Keratinocyte (primary cell): ENCODE measurements at regions not wholly inside any gene's neighbourhood (a gene's known extent, or its start where the extent isn't known, plus 50 kb on each side); places are given as distances from the start of the nearest gene placed in this dataset.

ENCODE experiments used
- CTCF ChIP-seq, 3 experiments: IDR thresholded peaks in 1 of 3; conservative IDR thresholded peaks in 1 of 3; optimal IDR thresholded peaks in 1 of 3; 2 replicates in 2 of 3; 3 replicates in 1 of 3; pipeline versions ENCODE3 to v1.5.1; 2011; ENCODE audit warnings: low read length in 3 of 3, mild to moderate bottlenecking in 3 of 3, moderate library complexity in 2 of 3, control low read depth in 1 of 3, inconsistent platforms in 1 of 3; ENCODE audit not compliant: insufficient read depth in 2 of 3; ENCODE audit errors: extremely low read depth in 1 of 3
- EZH2 ChIP-seq: IDR thresholded peaks from one replicate; pipeline ENCODE4 v1.6.1; 2012; ENCODE audit warnings: inconsistent platforms, mild to moderate bottlenecking, low read length, moderate library complexity

- TF ChIP-seq CTCF (optimal IDR thresholded peaks at IDR 0.05 in 1 of 3, IDR thresholded peaks at IDR 0.05 in 1 of 3, conservative IDR thresholded peaks at IDR 0.05 in 1 of 3; ENCODE audit: extremely low read depth in 1 of 3, insufficient read depth in 2 of 3, low read length in 3 of 3) (no peak), EZH2 (no peak)
Measured at GRCh38 chr6:105992315-105992961, 93.7 kb upstream of the PRDM1 start.
